HG03139 (cell line): ENCODE measurements at regions not wholly inside any gene's neighbourhood (a gene's known extent, or its start where the extent isn't known, plus 50 kb on each side); places are given as distances from the start of the nearest gene placed in this dataset.

Experiments used
- ATAC-seq: cut with Tn5 transposase; IDR thresholded peaks from one replicate; pipeline ENCODE4 v1.9.1; 2021; ENCODE audit not compliant: unreplicated experiment

DNA sequence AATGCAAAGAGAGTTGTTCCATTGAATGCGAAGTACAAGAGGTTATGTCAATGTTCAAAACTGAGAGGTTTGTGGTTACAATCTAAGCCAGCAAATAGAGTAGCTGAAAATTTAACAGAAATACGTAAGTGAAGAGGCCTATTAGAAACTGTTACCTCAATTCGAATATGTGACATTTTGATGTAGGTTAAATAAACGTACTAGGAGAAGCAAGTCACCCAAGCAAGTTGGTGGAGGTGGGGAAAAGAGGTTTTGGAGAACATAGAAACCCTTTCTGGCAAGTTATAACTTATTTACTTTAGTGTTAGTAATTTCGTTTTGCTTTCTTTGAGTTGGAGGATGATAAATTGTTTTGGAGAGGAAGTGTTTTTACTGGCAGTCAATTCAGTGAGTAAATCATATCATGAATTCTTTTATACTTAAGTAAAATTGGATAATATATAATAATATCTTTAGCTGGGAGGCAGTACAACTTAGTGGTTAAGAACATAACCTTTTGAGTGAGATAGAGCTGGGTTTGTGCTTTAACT, 91.2 kb upstream of the NAALADL2 start:
- no peak for ATAC-seq

GRCh38 chr3:174769171-174769570, 90.0 kb upstream of the NAALADL2 start:
- ATAC-seq: no peak

GRCh38 chr3:174775603-174776002, 83.5 kb upstream of the NAALADL2 start:
- ATAC-seq: no peak

DNA sequence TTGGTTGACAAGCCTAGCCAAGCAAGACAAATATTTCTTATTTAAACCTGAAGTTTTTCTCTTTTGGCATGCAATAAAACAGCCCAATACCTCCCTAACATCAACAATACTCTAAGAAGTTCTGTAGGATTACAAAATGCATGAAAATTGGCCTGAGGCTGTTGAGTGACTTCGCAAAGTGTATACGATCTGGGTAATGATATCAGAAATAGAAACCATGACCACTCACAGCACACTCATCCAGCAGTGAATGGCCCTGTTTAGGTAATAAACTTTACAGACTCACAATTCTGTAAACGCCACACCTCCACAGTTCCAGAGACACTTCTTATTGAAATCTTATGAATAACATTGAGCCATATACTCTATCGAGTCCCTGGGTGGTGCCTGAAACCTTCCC, 83.0 kb upstream of the NAALADL2 start:
- ATAC-seq: no peak

DNA sequence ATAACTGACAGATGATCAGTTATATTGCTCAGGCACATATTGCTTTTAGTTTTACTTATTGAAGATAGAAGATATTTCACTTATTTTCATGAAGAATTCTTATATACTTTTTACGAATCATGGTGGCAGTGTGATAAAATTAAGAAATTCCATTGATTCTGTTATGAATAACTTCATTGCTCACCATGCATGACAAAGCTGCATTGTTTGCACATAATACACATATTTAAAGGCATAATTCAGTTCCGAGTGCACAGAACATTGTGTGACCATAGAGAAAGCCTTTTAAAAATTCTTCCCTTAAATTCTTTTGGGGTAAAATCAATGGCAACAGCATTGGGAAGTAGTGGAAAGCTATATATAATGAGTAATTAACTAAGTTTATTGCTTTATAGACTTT, 82.5 kb upstream of the NAALADL2 start:
- ATAC-seq: no peak

DNA sequence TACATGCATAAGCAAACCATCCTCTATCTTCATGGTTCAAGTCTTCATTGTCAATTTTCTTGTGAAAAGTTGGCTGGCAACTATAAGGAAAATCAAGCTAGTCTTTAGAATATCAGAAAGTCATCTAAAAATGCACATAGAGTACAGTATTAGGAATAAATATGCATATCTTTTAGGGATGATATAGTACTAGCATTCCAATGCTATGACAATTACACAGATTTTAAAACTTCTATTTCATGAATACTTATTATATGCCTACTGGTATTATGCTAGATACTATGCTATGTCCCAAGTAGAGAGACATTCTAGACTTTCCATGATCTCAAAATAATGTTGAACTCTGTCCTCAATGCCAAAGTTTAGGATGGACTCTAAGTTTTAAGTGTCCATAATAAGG, 81.3 kb upstream of the NAALADL2 start:
- ATAC-seq: no peak

- ATAC-seq: no peak
These were observed 75.6 kb upstream of the NAALADL2 start for GRCh38 chr3:174783502-174783901.

DNA sequence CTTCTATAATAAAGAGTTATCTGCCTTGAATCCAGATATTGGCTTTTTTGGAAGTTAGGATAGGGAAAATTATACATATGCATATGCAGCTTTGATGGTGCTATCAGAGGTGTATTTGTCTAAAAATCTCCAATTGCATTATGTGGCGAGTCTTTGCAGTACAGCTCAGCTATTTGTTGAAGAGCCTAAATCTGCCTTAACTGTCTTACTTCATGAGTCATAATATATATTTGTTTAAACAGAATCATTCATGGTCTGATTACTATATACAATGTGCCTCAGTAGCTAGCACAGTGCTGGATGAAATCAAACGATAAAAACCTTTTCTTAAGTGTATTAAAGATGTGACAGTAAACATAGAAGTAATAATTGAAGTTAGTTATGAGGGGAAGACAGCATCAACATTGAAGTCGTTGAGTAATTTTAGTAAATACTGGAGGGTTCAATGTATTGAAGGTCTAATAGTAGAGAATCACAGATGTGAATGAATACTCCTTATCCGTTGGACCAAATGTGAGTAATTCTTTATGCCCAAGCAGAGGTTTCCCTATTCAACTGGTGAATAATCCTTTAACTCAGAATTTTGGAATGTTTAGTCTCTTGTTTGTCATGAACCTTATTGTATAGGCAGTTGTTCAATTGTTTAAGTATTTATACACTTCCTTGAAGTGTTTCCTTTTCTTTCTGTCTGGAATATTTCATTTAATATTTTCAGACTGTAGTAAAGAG, 74.8 kb upstream of the NAALADL2 start:
- no peak for ATAC-seq

DNA sequence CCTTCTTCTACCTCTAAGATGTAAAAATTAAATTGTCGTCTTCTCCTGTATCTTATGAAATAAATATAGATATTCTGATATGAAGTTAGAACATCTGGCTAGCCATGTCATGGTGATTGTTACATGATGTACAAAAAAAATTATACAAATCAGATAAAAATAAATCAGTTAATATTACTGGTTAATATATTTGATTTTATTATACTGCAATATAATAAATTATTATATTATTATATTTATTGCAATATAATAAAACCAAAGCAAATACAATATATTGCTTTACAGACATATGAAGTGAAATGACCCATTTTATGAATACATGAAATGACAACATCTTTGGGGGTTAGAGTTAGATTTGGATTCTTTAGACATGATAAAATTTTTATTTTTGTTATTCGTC, 72.3 kb upstream of the NAALADL2 start:
- no peak for ATAC-seq

DNA sequence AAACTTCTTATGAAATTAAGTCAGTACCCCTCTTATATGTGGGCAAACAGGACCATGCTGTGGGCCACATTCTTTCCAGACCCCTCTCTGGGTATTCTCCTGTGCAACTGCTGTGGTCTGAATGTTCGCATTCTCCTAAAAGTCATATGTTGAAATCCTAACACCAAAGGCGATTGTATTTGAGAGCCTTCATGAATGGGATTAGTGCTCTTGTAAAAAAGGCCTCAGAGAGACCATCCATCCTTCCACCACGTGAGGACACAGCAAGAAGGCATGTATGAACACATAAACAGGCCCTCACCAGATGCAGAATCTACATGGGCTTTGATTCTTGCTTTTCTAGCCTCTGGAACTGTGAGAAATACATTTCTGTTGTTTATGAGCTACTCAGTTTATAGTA, 68.0 kb upstream of the NAALADL2 start:
- ATAC-seq: no peak

GRCh38 chr3:174792864-174793263, 66.3 kb upstream of the NAALADL2 start:
- ATAC-seq: no peak
